ENCODE measurements at regions not wholly inside any gene's neighbourhood (a gene's known extent, or its start where the extent isn't known, plus 50 kb on each side); places are given as distances from the start of the nearest gene placed in this dataset.
"Not testable (repeated sequence)": the region's sequence is repeated elsewhere in the genome, so short reads cannot be mapped to it uniquely, and the experiment has no call there.

- no peak for DNase-seq (ENCODE audit: low read depth in 2 of 2)
These were observed 96.1 kb upstream of the GRIP1 start for GRCh38 chr12:66774929-66775328.

GRCh38 chr12:66775871-66776270, 97.0 kb upstream of the GRIP1 start:
- DNase-seq (ENCODE audit: low read depth in 2 of 2), result no peak

GRCh38 chr12:66776974-66777373, 98.1 kb upstream of the GRIP1 start:
- no peak for DNase-seq (ENCODE audit: low read depth in 2 of 2)

- DNase-seq (ENCODE audit: low read depth in 2 of 2), result no peak
These were observed 100.6 kb upstream of the GRIP1 start for GRCh38 chr12:66779466-66779865.

GRCh38 chr12:66786531-66787308, 107.8 kb upstream of the GRIP1 start:
- no peak for DNase-seq (ENCODE audit: low read depth in 2 of 2)

- DNase-seq (ENCODE audit: low read depth in 2 of 2), result no peak
These were observed 120.7 kb upstream of the GRIP1 start for GRCh38 chr12:66799551-66799950.

- no peak for DNase-seq (ENCODE audit: low read depth in 2 of 2)
These were observed 121.2 kb upstream of the GRIP1 start for GRCh38 chr12:66800046-66800445.

GRCh38 chr12:66803930-66804329, 125.1 kb upstream of the GRIP1 start:
- no peak for DNase-seq (ENCODE audit: low read depth in 2 of 2)

GRCh38 chr12:66804563-66804974, 125.7 kb upstream of the GRIP1 start:
- no peak for DNase-seq (ENCODE audit: low read depth in 2 of 2)

GRCh38 chr12:66808606-66809005, 129.7 kb upstream of the GRIP1 start:
- DNase-seq (ENCODE audit: low read depth in 2 of 2), result no peak

- peak in 1 of 2 donors; percentile 85 for DNase-seq (ENCODE audit: low read depth in 2 of 2)
These were observed 134.4 kb upstream of the GRIP1 start for GRCh38 chr12:66813137-66813892.

- no peak for DNase-seq (ENCODE audit: low read depth in 2 of 2)
These were observed 140.7 kb upstream of the GRIP1 start for GRCh38 chr12:66819587-66819986.

- DNase-seq (ENCODE audit: low read depth in 2 of 2), result no peak
These were observed 144.1 kb upstream of the GRIP1 start for GRCh38 chr12:66822961-66823360.

- no peak for DNase-seq (ENCODE audit: low read depth in 2 of 2)
These were observed 145.1 kb upstream of the GRIP1 start for GRCh38 chr12:66823857-66824570.

- DNase-seq (ENCODE audit: low read depth in 2 of 2), result not testable (repeated sequence)
These were observed 147.0 kb upstream of the GRIP1 start for GRCh38 chr12:66825921-66826320.

GRCh38 chr12:66829660-66830325, 150.9 kb upstream of the GRIP1 start:
- DNase-seq (ENCODE audit: low read depth in 2 of 2), result no peak

- DNase-seq (ENCODE audit: low read depth in 2 of 2), result no peak
These were observed 152.6 kb upstream of the GRIP1 start for GRCh38 chr12:66831495-66831894.

GRCh38 chr12:66832997-66833396, 154.1 kb upstream of the GRIP1 start:
- no peak for DNase-seq (ENCODE audit: low read depth in 2 of 2)

GRCh38 chr12:66836623-66837310, 157.9 kb upstream of the GRIP1 start:
- DNase-seq (ENCODE audit: low read depth in 2 of 2), result no peak

GRCh38 chr12:66837311-66837627, 158.4 kb upstream of the GRIP1 start:
- DNase-seq (ENCODE audit: low read depth in 2 of 2), result no peak

- no peak for DNase-seq (ENCODE audit: low read depth in 2 of 2)
These were observed 159.5 kb upstream of the GRIP1 start for GRCh38 chr12:66838366-66838765.

Measured in lung microvascular endothelial cell (primary cell).